Amniotic epithelial cell (primary cell): ENCODE measurements at regions not wholly inside any gene's neighbourhood (a gene's known extent, or its start where the extent isn't known, plus 50 kb on each side); places are given as distances from the start of the nearest gene placed in this dataset.

Source experiments
- DNase-seq: peaks from one replicate; pipeline ENCODE4 v3.0.0-alpha.2; 2010; ENCODE audit warnings: low read depth

DNA sequence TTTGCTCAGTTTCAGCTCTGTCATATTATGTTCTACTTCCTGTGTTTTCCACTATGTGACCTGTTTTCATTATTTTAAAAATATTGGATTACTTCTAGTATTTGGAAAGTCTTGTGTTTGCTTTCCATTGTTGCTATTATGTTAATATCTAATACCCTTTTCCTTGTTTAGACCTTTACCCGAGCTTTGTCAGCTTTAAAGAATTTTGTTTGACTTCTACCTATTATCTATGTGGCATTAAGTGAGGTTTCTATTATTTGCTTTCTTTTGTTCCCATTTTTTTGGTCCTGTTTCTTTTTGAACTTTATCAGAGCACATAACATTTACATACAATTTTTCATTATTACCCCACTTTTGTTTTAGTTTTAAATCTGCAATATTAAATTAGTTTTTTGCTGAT, 202.7 kb downstream of the MANEA start:
- DNase-seq: no peak

DNA sequence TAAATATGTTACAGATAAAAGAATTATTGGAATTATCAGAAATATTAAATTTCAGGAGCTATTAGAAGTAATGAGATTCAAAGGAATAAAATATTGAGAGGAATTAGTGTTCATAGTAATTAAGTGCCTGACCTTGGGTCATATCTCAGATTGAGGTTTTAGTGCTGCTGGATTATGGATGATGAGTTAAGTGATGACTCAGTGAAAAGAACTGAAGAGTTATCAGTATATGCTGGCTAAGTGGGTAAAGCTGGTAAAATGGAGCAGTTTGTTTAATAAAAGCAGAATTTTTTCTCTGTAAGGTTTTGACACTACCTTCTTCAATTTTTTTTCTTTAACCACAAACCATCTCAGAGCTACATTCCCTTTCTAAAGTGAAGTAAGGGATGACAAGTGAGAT, 206.7 kb downstream of the MANEA start:
- DNase-seq: no peak

DNA sequence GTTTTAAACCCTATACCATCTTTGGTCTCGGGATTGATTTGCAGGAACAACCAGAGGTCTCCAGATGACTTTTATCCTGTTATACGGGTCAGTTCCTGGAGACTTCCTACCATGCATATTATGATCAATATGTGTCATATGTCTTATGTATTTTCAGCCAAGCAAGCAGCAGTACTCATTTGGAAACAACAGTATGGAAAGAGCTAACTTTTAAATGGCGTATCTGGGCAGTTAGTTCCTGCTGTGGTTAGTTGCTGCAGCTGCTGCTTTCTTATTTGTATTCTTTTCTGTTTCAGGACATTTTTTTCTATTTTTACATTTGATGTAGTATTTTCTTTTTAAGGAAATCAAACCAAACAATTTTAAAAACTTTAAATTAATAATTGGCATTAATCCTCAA, 207.5 kb downstream of the MANEA start:
- DNase-seq: no peak

DNA sequence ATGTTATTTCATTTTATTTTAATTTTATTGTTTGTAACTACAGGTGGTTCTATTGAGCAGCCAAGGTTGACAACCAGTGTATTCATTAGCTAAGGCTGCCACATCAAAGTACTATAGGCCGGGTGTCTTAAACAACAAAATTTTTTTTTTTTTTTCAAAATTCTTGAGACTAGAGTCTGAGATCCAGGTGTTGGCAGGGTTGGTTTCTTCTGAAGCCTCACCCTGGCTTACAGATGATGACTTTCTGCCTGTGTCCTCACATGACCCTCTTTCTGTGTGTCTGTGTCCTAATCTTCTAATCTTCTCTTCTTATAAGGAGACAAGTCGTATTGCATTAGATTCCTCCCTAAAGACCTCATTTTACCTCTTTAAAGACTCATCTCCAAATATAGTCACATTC, 208.4 kb downstream of the MANEA start:
- DNase-seq: no peak

DNA sequence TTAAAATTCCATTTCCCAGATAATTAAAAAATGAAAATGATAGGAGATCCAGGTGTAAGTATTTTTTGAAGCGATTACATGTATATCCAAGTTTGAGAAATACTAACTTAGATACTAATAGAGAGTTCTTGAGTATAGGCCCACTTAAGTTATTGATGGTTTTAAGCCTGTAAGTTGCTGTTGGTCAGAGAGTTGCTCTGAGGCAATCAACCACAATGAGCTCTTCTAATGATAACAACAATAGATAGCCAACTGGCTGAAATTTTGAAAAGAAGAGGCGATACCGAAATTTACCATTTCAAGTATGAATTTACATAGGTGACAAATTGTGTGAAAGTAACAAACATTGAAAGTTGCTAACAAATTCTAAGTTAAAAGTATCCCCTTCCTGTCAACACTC, 209.5 kb downstream of the MANEA start:
- no peak for DNase-seq

DNA sequence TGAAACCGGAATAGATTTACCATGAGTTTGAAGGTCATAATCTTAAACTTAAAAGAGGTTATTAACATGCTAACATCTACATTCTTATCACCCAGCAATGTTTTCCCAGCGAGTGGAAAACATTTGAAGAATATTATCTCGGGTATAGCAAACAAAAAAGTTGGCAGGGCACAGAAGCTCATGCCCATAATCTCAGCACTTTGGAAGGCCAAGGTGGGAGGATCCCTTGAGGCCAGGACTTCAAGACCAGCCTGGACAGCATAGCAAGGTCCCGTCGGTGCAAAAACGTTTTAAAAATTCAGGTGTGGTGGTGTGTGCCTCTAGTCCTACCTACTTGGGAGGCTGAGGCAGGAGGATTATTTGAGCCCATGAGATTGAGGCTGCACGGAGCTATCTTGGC, 213.5 kb downstream of the MANEA start:
- no peak for DNase-seq

DNA sequence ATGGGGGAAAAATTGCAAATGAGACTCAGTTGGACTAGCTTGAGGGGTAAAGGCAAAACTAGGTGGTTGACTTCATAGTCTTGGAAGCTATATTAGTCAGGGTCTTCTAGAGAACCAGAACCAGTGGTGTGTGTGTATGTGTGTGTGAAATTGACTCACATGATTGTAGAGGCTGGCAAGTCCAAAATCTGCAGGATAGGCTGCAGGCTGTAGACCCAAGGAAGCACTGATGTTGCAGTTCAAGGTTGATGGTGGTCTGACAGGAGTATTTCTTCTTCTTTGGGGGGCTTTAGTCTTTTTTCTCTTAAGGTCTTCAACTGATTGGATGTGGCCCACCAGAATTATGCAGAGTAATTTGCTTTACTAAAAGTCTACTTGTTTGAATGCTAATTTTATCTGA, 217.4 kb downstream of the MANEA start:
- DNase-seq: no peak

DNA sequence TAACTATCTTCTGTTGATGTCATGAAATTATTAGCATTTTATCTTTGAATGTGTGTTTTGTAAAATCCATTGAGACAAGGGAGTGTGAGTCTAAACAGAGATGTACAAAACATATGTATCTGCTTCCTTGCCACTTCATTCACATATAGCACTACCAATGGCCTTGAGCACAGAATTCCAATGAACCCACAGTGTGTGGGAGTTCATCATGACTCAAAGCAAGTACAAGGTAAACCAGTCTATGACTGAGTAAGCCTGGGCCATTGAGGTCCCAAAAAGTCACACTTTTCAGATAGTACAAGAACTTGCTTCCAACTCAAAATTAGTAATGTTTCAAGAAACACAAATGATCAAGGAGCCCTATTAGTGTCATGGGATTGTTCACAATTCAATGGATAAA, 218.6 kb downstream of the MANEA start:
- DNase-seq: no peak

DNA sequence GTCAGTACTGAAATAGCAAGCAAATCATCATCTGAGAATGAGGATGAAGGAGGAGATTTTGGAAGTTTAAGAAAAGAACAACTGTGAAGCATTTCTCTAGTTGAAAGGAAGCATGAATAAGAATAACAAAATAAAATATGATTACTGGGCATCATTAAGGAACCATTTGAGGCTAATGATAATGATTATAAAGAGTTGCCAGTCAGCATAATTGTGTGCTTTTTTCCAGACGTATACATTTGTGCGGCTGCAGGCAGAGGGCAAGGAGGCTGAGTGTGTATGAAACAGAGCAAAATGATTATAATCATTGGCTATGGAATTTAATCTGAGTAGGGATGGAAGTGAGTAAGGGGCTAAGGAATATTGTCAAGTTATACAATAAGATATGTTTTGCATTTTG, 218.7 kb upstream of the FUT9 start:
- DNase-seq: no peak

DNA sequence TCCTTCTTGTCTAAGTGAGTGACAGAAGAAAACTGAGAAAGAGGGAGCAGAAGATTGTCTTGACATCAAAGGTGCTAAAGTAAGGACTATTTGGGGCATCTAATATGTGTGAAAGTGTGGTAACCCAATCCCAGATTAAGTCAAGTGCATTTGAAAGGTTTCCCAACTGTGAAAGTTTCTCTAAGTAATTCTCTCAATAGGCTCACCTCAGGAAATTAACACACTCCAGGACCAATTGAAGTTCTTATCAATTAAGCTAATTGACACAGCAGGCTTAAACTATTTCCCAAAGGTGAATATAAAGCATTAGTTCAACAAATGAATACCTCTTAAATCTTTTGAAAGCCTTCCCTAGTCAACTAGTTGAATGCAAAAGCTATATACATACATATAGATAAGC, 212.8 kb upstream of the FUT9 start:
- DNase-seq: no peak

DNA sequence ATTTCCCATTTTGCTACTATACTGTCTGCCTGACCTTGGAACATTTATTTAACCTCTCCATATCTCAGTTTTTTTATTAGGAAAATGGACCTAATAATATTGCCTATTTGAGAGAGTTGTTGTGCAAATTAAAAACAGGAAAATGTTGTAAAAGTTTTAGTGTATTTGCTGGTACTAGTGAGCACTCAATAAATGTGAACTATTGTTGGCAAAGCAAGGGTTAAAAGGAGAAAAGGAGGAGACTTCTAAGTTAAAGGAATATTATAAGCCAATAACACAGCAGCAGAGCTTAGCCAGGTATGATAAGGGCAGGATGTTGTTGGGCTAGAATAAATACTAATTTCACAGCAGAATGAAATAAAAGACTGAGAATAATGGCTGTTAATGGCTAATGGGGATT, 211.9 kb upstream of the FUT9 start:
- no peak for DNase-seq

DNA sequence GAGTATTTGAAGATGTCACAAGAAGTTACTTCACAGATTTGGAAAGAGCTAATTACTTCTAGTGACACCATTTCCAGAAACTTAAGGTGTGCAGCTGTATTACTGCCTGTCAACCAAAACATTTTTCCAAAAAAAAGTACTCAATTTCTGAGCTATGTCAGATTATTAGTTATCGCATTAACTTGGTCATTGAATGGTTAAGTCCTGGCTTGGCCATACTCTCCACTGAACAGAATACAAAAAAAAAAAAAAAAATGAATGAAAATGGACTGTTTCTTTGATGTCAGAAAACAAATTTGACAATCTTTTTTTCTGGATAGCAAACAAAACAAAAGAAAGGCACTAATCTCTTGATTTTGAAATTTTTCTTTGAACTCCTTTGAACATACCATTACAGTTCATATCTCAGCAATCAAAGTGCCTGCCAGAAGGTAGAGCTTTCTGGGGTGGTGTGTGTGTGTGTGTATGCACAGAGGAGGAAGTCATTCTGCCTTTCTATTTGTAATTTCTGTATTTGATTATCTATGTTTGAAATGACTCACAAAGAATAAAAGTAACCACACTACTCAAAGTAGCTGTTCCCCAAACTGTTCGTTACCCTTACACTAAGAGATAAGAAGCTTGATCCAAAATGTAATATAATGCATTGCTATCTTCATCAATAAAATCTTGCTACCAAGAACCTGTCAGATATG, 210.8 kb upstream of the FUT9 start:
- DNase-seq: no peak

DNA sequence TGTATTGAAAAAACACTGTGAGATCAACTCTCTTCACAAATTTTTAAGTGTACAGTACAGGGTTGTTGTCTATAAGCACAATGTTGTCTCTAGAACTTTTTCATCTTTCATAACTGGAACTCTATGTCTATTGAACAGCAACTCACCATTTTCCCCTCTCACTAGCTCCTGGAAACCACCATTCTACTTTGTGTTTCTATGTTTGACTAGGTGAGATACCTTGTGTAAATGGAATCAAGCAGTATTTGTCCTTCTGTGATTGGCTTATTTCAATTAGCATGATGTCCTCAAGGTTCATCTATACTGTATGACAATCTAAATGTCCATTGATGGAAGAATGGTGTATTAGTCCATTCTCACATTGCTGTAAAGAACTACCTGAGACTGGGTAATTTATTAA, 210.1 kb upstream of the FUT9 start:
- no peak for DNase-seq

DNA sequence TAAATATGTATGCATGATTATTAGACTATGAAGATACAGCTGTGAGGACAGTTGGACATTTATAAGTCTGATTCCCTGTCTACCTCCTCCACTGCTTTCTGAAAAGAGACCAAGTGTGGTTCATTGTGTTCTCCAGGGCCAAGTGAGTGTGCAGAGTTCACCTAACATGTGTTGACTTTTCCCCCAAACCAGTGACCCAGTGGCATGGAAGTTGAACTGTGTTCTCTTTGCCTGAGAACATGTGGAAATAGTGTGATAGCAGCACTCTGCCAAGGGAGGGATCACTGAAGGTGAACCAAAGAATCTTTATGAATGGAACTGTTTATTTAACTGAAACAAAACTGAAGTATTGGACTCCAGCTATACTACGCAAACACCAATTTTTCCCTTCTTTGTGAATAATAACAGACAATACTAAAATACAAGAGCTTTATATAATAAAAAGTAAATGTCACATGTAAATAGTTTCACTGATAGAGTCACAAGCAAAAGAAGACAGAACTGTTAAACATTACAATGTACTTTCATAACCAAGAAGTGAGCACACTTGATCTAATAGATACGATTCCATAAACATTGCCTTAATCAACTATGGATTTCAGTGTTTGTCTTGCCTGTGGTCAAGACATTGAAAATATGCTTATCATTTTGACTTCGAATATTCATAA, 200.3 kb upstream of the FUT9 start:
- no peak for DNase-seq

DNA sequence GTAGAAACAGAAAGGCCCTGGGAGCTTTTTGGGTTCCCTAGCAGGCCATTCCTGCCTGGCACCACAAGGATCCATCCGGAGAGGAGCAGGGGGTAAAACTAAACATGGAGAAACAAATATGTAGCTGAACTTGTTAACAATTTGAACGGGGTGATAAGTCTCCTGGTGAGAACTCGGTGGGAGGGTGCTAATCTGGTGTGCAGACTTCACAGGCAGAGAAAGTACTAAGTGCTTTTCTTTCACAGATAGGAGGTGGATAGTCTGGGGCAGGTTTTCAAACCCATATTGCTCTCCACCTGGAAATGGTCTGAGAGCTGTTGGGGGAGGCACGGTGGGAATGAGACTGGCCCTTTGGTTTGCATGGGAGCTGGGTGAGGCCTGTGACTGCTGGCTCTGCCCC, 196.3 kb upstream of the FUT9 start:
- no peak for DNase-seq

DNA sequence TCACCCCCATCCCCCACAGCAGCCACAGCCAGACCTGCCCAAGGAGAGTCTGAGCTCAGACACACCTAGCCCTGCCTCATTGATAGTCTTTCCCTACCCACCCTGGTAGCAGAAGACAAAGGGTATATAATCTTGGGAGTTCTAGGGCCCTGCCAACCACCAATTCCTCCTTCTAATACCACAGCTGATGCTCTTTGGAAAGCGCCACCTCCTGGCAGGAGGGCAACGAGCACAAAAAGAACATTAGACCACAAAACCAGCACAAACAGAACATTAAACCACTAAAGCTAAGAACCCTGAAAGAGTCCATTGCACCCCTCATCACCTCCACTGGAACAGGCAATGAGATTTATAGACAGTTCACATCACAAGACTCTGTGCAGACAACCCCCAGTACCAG, 195.8 kb upstream of the FUT9 start:
- no peak for DNase-seq

DNA sequence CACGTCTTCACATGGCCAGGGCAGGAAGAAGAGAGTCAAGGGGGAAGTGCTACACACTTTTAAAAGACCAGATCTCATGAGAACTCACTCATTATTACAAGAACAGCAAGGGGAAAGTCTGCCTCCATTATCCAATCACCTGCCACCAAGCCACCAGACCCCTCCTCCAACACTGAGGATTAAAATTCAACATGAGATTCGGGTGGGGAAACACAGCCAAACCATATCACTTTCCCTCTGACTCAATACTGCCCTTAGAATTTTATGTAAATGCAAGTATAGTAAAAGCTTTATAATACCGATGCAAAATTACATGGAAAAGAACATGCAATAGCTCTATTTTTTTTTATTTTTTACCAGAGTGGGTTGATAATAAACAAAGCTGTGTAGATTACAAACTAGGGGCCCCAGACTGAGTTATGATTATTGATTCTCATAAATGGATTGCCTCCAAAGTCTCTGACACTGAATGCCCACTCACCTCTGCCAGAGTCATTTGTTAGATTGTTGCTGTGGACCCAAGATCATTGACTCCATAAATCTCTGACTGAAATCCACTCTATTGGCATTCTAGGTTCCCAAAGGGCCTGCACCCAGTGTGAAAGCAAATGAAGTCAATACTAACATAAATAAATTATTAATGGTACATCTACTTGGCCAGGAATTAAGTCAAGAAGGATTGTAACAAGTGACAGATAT, 184.8 kb upstream of the FUT9 start:
- no peak for DNase-seq

DNA sequence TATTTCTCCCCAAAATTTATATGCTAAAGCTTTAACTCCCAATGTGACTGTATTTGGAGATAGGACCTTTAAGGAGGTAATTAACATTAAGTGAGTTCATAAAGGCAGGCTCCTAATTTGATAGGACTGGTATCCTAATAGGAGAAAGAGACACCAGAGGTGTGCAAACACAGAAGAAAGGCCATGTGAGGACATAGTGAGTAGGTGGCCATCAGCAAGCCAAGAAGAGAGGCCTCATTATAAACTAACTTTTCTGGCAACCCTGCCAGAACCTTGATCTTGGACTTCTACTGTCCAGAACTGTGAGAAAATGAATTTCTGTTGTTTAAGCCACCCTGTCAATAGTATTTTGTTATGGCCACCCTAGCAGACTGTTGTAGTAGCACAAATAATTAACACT, 177.9 kb upstream of the FUT9 start:
- no peak for DNase-seq

DNA sequence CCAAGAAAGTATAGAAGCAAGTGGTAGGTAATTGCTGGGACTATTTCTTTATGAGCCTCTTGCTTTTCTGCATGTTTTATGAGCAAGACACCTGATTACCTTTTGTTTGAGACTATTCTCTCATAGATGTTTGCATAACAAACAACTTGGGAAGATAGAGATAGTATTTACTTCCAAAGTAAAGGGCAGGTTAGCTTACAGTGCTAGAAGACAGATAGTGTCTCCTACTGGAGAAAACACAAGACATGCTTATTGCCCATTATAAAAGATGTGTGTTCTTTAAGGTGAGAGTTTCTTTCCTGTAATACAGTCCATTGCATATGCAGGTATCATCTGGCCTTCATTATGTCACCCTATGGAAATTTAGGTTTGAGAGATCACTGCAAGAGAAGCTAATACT, 174.2 kb upstream of the FUT9 start:
- DNase-seq: no peak

DNA sequence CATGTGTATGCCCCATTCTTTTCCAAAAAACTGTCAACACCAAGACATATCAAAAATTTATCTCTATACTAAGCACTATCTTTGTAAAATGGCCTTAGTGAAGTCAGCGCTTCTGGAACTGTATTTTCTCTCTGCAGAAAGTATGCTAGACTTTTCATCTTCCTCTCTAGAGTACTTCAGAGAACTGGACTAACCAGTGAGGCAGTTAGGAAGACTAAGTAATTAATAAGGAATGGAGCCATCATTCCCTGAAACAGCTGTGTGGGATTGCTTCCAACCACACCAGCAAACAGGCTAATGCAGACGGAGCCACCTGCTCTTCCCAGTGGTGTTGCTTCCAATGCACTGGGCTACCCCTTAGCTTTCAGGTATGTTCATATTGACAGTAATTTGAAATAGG, 169.1 kb upstream of the FUT9 start:
- DNase-seq: no peak

DNA sequence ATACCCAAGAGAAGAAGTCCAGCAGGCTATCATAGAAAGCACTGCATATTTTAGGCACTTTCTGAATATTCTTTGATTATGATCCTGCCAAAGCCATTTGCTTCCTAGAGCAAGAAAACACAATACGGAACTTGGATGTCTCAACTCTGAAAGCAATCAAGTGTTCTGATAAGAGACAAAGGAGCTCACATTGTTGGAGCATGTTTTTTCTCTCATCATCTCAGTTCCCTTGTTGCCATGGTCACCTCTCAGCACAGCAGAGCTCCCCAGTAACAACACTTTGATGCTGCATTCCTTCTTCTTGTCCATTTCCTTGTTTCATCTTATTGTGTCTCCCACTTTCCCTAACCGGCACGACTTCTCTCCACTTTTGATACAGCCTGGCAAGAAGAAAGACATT, 168.7 kb upstream of the FUT9 start:
- no peak for DNase-seq

DNA sequence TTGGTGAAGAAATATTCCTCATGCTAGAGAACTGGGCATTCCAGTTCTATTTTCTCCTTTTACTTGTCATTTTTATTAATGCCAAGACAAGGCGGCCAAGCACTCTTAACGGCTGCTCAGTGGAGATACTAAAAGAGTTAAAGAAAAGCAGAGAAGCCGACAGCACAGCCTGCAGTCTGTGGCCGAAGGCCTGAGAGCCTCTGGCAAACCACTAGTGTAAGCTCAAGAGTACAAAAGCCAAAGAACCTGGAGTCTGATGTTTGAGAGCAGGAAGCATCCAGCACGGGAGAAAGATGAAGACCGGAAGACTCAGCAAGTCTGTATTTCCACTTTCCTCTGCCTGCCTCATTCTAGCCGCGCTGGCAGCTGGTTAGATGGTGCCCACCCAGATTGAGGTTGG, 167.1 kb upstream of the FUT9 start:
- DNase-seq: no peak

DNA sequence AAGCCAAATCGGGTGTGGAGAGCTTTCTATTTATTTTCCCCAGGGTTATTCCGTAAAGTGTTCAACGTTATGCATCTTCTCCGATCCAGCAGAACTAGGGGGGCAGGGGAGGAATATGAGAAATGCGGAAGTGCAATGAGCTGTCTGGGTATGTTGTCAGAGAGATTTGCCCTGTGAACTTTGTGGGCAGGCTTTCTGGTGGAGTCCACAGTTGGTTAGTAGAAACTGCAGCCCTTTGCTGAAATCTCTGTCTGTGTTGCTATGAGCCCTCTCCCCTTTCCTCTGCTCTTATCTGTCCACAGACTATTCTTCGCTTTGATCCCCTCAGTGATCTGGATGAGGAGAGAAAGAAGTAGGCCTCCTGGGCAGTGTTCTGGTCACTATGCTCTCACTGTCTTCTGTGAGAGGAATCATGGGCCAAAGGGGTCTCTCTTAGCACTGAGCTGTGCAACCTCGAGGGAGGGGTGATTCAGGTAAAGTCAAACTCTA, 158.9 kb upstream of the FUT9 start:
- peak; percentile 2 for DNase-seq

DNA sequence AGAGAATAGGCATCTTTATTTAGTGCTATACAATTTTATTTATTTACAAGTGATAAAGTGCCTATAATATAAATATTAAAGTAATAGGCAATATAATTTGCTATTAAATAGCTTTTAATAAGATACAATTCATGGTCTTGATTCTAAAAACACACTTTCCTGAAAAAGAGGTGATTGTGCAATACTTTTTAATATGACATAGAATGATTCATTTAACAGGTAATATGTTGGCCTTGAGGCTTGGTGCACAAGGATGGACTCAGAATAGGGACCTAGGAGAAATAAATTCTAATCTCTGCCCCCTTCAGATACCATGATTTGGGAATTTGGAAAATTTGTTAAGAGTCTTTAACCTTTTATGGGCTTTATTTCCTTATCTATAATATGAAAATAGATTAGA, 149.9 kb upstream of the FUT9 start:
- DNase-seq: no peak
